Activated CD8-positive, alpha-beta T cell treated with anti-CD3 and anti-CD28 coated beads for 36 hours (primary cell): ENCODE measurements at regions not wholly inside any gene's neighbourhood (a gene's known extent, or its start where the extent isn't known, plus 50 kb on each side); places are given as distances from the start of the nearest gene placed in this dataset.

Source experiments
- ATAC-seq: fragments of 200-7000 bp; cut with Tn5 transposase; one replicate; pipeline ENCODE4 v1.10.0; 2021; ENCODE audit warnings: mild to moderate bottlenecking, moderate library complexity
- CTCF ChIA-PET: fragments of 350-600 bp; sonication (Branson Sonifier 250); formaldehyde crosslinking; loops from one replicate; lab custom pipeline; 2021; ENCODE audit warnings: antibody characterized with exemption; lab: Charles Lee
- POLR2A ChIA-PET: fragments of 350-600 bp; sonication (Branson Sonifier 250); formaldehyde crosslinking; loops from one replicate; lab custom pipeline; 2021; ENCODE audit warnings: antibody characterized with exemption; lab: Charles Lee
- DNase-seq: peaks from one replicate; pipeline ENCODE4 v3.0.0-alpha.2; 2020
- H3K27ac Mint-ChIP-seq: one replicate; pipeline ENCODE4 v1.8.0; 2021; ENCODE audit warnings: mild to moderate bottlenecking, mixed read lengths
- H3K27me3 Mint-ChIP-seq: one replicate; pipeline ENCODE4 v1.8.0; 2021; ENCODE audit warnings: mixed read lengths
- H3K36me3 Mint-ChIP-seq: one replicate; pipeline ENCODE4 v1.8.0; 2021; ENCODE audit warnings: low read depth, mixed read lengths
- H3K4me1 Mint-ChIP-seq: one replicate; pipeline ENCODE4 v1.8.0; 2021; ENCODE audit warnings: low read depth, mixed read lengths
- H3K4me3 Mint-ChIP-seq: one replicate; pipeline ENCODE4 v1.8.0; 2021; ENCODE audit warnings: mild to moderate bottlenecking, moderate library complexity, mixed read lengths
- H3K9me3 Mint-ChIP-seq: one replicate; pipeline ENCODE4 v1.8.0; 2021; ENCODE audit warnings: mixed read lengths
- CTCF ChIP-seq: fragments of 200-600 bp; IDR thresholded peaks from one replicate; pipeline ENCODE4 v1.8.0; 2022; ENCODE audit warnings: antibody characterized with exemption, mild to moderate bottlenecking
- intact Hi-C: fragments of 100-400 bp; cut with micrococcal nuclease; formaldehyde crosslinking; loops from one replicate; pipeline ENCODE4 v1.10.0; 2022

- POLR2A ChIA-PET, result no interaction called here
- Mint-ChIP-seq H3K4me1 (no peaks in the 10 kb centered on the region), H3K4me3 (no peak overlapping the region), H3K9me3 (no peaks in the 10 kb centered on the region), H3K27me3 (no peaks in the 10 kb centered on the region), H3K36me3 (no peaks in the 10 kb centered on the region), H3K27ac (no peak overlapping the region)
- intact Hi-C loops, result no loop called here
- TF ChIP-seq CTCF, result no peak
- CTCF ChIA-PET, result no interaction called here
- ATAC-seq (no peak), DNase-seq (no peak)
Observed at GRCh38 chr6:169072127-169073042, 181.3 kb downstream of the THBS2 start.

DNA sequence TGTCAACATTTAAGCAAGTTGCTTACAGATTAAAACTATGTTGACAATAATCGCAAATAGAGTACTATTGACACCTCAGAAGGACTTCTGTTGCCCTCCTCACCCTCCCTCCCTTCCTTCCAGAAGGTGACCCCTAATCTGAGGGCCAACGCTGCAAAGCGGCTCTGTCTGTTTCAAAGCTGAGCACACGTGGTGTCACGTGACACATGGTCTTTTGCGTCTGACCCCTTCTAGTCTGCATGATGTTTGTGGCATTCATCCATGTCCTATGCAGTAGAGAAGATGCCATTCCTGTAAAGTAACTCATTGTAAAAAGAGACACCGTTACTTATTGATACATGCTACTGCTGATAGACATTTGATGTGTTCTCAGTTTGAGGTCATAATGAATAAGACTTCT, 182.3 kb downstream of the THBS2 start:
- ATAC-seq, result no peak
- Mint-ChIP-seq H3K4me1 (no peaks in the 10 kb centered on the region), H3K9me3 (no peaks in the 10 kb centered on the region), H3K4me3 (no peak overlapping the region), H3K27ac (no peak overlapping the region), H3K27me3 (no peaks in the 10 kb centered on the region), H3K36me3 (no peaks in the 10 kb centered on the region)
- ChIA-PET CTCF (no interaction called here), POLR2A (no interaction called here)
- no peak for DNase-seq
- no peak for TF ChIP-seq CTCF
- intact Hi-C loops, result no loop called here

DNA sequence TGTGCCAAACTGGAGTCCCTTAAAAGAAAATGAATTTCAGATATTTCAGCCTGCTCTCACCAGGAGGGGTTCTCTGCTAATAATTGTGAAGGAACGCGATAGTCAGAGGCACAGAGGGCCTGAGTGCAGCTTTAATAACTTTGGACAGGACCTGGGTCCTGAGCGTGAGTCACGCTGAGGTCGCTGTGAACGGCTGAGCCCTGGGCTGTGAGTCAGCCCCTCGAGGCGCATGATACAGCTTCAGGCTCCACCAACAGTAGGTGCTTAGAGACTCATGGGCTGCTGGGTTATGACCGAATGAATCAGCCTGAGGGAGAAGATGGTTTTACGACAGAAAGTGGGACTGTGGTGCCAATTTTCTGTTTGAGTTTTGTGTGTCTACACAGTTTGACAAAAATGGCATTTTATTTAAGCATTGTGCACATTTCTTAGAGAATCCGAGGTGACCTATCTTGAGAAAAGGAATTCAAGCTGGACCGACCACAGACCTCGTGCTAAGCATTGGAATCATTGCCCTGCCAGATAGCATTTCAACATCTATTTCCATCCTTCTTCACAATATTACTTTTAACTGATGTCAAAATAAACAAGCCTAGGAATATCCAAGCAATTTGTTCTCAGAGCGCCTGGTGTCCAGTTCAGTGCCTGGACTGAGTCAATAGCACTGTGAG, 183.0 kb downstream of the THBS2 start:
- H3K36me3 Mint-ChIP-seq, result no peaks in the 10 kb centered on the region
- CTCF ChIA-PET, result no interaction called here
- no peak overlapping the region for H3K27ac Mint-ChIP-seq
- intact Hi-C loops, result no loop called here
- no peaks in the 10 kb centered on the region for H3K9me3 Mint-ChIP-seq
- no peak for TF ChIP-seq CTCF
- H3K4me1 Mint-ChIP-seq, result no peaks in the 10 kb centered on the region
- no peak for ATAC-seq
- no peak overlapping the region for H3K4me3 Mint-ChIP-seq
- no peaks in the 10 kb centered on the region for H3K27me3 Mint-ChIP-seq
- POLR2A ChIA-PET, result no interaction called here
- DNase-seq, result no peak

- Mint-ChIP-seq H3K27ac (no peak overlapping the region), H3K4me3 (no peak overlapping the region), H3K36me3 (no peaks in the 10 kb centered on the region), H3K4me1 (no peaks in the 10 kb centered on the region), H3K9me3 (no peaks in the 10 kb centered on the region), H3K27me3 (peaks cover 2% of the 10 kb centered on the region)
- ChIA-PET POLR2A (no interaction called here), CTCF (no interaction called here)
- intact Hi-C loops, result no loop called here
- DNase-seq (no peak), ATAC-seq (no peak)
- TF ChIP-seq CTCF, result no peak
Observed at GRCh38 chr6:169069356-169069755, 184.3 kb downstream of the THBS2 start.

GRCh38 chr6:169064194-169064593, 189.5 kb downstream of the THBS2 start:
- no peak overlapping the region for H3K27ac Mint-ChIP-seq

More at GRCh38 chr6:169064194-169064593, 189.5 kb downstream of the THBS2 start:
- DNase-seq, result no peak
- intact Hi-C loops, result no loop called here
- no peaks in the 10 kb centered on the region for H3K36me3 Mint-ChIP-seq
- peaks cover 2% of the 10 kb centered on the region for H3K27me3 Mint-ChIP-seq
- POLR2A ChIA-PET, result no interaction called here
- no peaks in the 10 kb centered on the region for H3K4me1 Mint-ChIP-seq
- no peak for ATAC-seq
- no peak overlapping the region for H3K4me3 Mint-ChIP-seq
- CTCF ChIA-PET, result interaction anchor here (1.5 kb wide), 1 partner anchor 9 kb away, joined by 4 read pairs; no protein-coding TSS in a partner anchor
- H3K9me3 Mint-ChIP-seq, result peaks cover 3% of the 10 kb centered on the region
- TF ChIP-seq CTCF, result no peak
